ENCODE measurements at regions not wholly inside any gene's neighbourhood (a gene's known extent, or its start where the extent isn't known, plus 50 kb on each side); places are given as distances from the start of the nearest gene placed in this dataset.
A peak's percentile ranks its signal among the peaks of the same experiment; 100 is the strongest.

DNA sequence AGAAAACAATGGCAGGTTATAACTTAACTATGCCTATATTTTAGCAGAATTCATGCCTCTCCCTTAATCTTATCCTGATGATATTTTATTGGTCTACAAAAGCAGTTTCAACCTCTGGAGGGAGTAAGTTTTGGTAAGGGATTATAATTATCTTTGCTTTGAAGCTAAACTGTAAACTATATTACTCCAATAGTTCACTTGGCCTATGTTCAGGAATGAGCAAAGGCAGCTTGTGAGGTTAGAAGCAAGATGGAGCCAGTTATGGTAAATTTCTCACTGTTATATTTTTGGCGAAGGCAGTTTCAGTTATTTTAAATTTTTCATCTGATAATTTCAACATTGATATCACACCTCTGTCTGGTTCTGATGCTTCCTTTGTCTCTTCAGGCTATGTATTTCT lies 192.5 kb upstream of the RGPD4 start:
- Histone ChIP-seq H3K36me3 (ENCODE audit: control insufficient read depth, insufficient read depth, low read length) (no peaks in the 10 kb centered on the region), H3K4me3 (ENCODE audit: low read depth, low read length) (no peak overlapping the region), H3K27me3 (ENCODE audit: control insufficient read depth, insufficient read depth, low read length) (no peaks in the 10 kb centered on the region), H3K27ac (ENCODE audit: low read depth, low read length) (no peak overlapping the region), H3K9me3 (ENCODE audit: control insufficient read depth, insufficient read depth, low read length) (peaks cover under 1% of the 10 kb centered on the region), H3K4me1 (ENCODE audit: control insufficient read depth, insufficient read depth, low read length) (no peaks in the 10 kb centered on the region)
- no peak for DNase-seq (ENCODE audit: low read depth in 4 of 6, low spot score in 6 of 6)
- no CpG with 5 or more reads among the region's 1 CpG for WGBS (ENCODE audit: insufficient coverage)

DNA sequence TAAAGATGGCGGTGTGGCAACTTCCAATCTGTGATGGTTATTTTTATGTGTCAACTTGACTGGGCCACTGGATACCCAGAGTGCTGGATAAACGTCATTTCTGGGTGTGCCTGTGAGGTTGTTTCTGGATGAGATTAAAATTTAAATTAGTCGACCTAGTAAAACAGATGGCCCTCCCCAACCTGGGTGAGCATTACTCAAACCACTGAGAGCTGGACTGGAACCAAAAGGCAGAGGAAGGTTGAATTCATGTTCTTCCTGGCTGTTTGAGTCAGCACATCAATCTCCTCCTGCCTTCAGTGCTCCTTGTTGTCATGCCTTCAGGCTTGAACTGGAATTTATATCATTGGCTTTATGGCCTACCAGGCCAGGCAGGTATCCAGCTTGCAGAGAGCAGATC lies 190.8 kb upstream of the RGPD4 start:
- Histone ChIP-seq H3K27ac (ENCODE audit: low read depth, low read length) (no peak overlapping the region), H3K27me3 (ENCODE audit: control insufficient read depth, insufficient read depth, low read length) (no peaks in the 10 kb centered on the region), H3K4me3 (ENCODE audit: low read depth, low read length) (no peak overlapping the region), H3K4me1 (ENCODE audit: control insufficient read depth, insufficient read depth, low read length) (no peaks in the 10 kb centered on the region), H3K9me3 (ENCODE audit: control insufficient read depth, insufficient read depth, low read length) (no peaks in the 10 kb centered on the region), H3K36me3 (ENCODE audit: control insufficient read depth, insufficient read depth, low read length) (no peaks in the 10 kb centered on the region)
- WGBS (ENCODE audit: insufficient coverage): 50% methylated on average over 1 of the region's 3 CpGs
- no peak for DNase-seq (ENCODE audit: low read depth in 4 of 6, low spot score in 6 of 6)

DNA sequence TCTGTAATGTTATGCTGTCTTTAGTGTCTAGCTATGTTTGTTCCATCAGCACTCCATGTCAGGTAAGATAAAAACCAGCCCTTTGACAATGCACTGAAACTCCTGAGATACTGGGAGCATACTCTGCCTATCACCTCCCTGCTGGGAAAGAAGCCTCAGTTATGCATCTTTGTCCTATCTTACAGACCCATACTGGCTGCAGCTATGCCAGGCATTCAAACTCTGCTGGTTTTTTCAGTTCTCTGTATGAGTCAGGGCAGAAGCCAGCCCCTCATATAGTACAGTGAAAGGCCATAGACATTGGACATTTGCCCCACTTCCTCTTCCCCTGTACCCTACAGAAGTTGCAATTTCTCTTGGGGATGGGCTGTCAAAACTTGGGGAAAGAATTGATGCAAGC lies 181.1 kb upstream of the RGPD4 start:
- no peak overlapping the region for H3K4me3 ChIP-seq (ENCODE audit: low read depth, low read length)
- H3K27ac ChIP-seq (ENCODE audit: low read depth, low read length): no peak overlapping the region
- DNase-seq (ENCODE audit: low read depth in 4 of 6, low spot score in 6 of 6): no peak

GRCh38 chr2:107648781-107649404 lies 177.8 kb upstream of the RGPD4 start:
- Histone ChIP-seq H3K36me3 (ENCODE audit: control insufficient read depth, insufficient read depth, low read length) (no peaks in the 10 kb centered on the region), H3K27ac (ENCODE audit: low read depth, low read length) (no peak overlapping the region), H3K9me3 (ENCODE audit: control insufficient read depth, insufficient read depth, low read length) (peaks cover 6% of the 10 kb centered on the region), H3K27me3 (ENCODE audit: control insufficient read depth, insufficient read depth, low read length) (no peaks in the 10 kb centered on the region), H3K4me3 (ENCODE audit: low read depth, low read length) (no peak overlapping the region), H3K4me1 (ENCODE audit: control insufficient read depth, insufficient read depth, low read length) (no peaks in the 10 kb centered on the region)
- WGBS (ENCODE audit: insufficient coverage): 92% methylated on average over 11 of the region's 11 CpGs
- DNase-seq (ENCODE audit: low read depth in 4 of 6, low spot score in 6 of 6): no peak

More for the DNA sequence above, 181.1 kb upstream of the RGPD4 start:
- no peaks in the 10 kb centered on the region for H3K36me3 ChIP-seq (ENCODE audit: control insufficient read depth, insufficient read depth, low read length)
- no peaks in the 10 kb centered on the region for H3K27me3 ChIP-seq (ENCODE audit: control insufficient read depth, insufficient read depth, low read length)
- no peaks in the 10 kb centered on the region for H3K4me1 ChIP-seq (ENCODE audit: control insufficient read depth, insufficient read depth, low read length)
- peaks cover 6% of the 10 kb centered on the region for H3K9me3 ChIP-seq (ENCODE audit: control insufficient read depth, insufficient read depth, low read length)

DNA sequence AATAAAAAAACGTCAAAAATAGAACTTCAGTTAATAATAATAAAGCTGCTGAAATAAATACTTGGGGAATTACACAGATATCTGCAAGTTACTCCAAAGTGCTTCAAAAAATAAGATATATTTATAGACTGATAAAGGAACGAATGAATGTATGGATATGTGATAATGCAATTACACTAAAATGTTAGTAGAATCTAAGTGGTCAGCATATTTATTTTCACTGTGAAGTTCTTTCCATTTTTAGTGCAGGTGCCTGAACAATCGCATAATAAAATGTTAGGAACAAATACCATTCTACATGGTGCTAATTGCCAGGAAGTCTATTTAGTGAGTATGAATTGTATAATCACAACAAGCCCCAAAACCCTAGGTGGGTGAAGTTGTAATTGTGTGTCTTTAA lies 169.6 kb upstream of the RGPD4 start:
- Histone ChIP-seq H3K27ac (ENCODE audit: low read depth, low read length) (no peak overlapping the region), H3K4me3 (ENCODE audit: low read depth, low read length) (no peak overlapping the region), H3K27me3 (ENCODE audit: control insufficient read depth, insufficient read depth, low read length) (no peaks in the 10 kb centered on the region), H3K9me3 (ENCODE audit: control insufficient read depth, insufficient read depth, low read length) (peaks cover 2% of the 10 kb centered on the region), H3K4me1 (ENCODE audit: control insufficient read depth, insufficient read depth, low read length) (no peaks in the 10 kb centered on the region), H3K36me3 (ENCODE audit: control insufficient read depth, insufficient read depth, low read length) (no peaks in the 10 kb centered on the region)
- WGBS (ENCODE audit: insufficient coverage): no CpG with 5 or more reads among the region's 3 CpGs
- no peak for DNase-seq (ENCODE audit: low read depth in 4 of 6, low spot score in 6 of 6)

DNA sequence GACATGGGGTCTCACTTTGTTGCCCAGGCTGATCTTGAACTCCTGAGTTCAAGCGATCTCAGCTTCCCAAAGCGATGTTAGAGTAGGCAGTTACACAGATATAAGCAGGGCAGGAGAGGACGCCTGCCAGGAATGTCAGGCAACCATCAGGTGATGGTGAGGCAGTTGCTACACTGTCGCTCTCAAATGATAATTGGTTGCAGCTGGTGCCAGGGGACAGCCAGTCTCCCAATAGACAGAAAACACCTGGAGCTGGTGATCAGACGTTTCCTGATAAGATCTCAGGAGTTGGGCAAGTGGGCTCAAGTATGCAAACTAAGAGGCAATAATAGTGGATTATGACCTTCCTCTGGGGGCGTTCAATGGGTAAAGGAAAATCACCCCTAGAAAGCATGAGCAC lies 163.1 kb upstream of the RGPD4 start:
- Histone ChIP-seq H3K27ac (ENCODE audit: low read depth, low read length) (no peak overlapping the region), H3K27me3 (ENCODE audit: control insufficient read depth, insufficient read depth, low read length) (no peaks in the 10 kb centered on the region), H3K9me3 (ENCODE audit: control insufficient read depth, insufficient read depth, low read length) (peaks cover 2% of the 10 kb centered on the region), H3K4me3 (ENCODE audit: low read depth, low read length) (no peak overlapping the region), H3K36me3 (ENCODE audit: control insufficient read depth, insufficient read depth, low read length) (no peaks in the 10 kb centered on the region), H3K4me1 (ENCODE audit: control insufficient read depth, insufficient read depth, low read length) (no peaks in the 10 kb centered on the region)
- whole genome bisulfite sequencing (ENCODE audit: insufficient coverage): 77% methylated on average over 6 of the region's 6 CpGs
- no peak for DNase-seq (ENCODE audit: low read depth in 4 of 6, low spot score in 6 of 6)

GRCh38 chr2:107669335-107669734 lies 157.4 kb upstream of the RGPD4 start:
- WGBS (ENCODE audit: insufficient coverage): no CpG with 5 or more reads among the region's 4 CpGs
- no peaks in the 10 kb centered on the region for H3K36me3 ChIP-seq (ENCODE audit: control insufficient read depth, insufficient read depth, low read length)
- H3K27me3 ChIP-seq (ENCODE audit: control insufficient read depth, insufficient read depth, low read length): no peaks in the 10 kb centered on the region
- H3K4me3 ChIP-seq (ENCODE audit: low read depth, low read length): no peak overlapping the region
- peaks cover 3% of the 10 kb centered on the region for H3K9me3 ChIP-seq (ENCODE audit: control insufficient read depth, insufficient read depth, low read length)
- H3K4me1 ChIP-seq (ENCODE audit: control insufficient read depth, insufficient read depth, low read length): no peaks in the 10 kb centered on the region
- peak in 4 of 6 donors; percentile 7 to 83 (median 40) for DNase-seq (ENCODE audit: low read depth in 4 of 6, low spot score in 6 of 6)
- no peak overlapping the region for H3K27ac ChIP-seq (ENCODE audit: low read depth, low read length)

GRCh38 chr2:107681936-107682335 lies 144.8 kb upstream of the RGPD4 start:
- Histone ChIP-seq H3K36me3 (ENCODE audit: control insufficient read depth, insufficient read depth, low read length) (no peaks in the 10 kb centered on the region), H3K4me1 (ENCODE audit: control insufficient read depth, insufficient read depth, low read length) (no peaks in the 10 kb centered on the region), H3K4me3 (ENCODE audit: low read depth, low read length) (no peak overlapping the region), H3K9me3 (ENCODE audit: control insufficient read depth, insufficient read depth, low read length) (no peaks in the 10 kb centered on the region), H3K27ac (ENCODE audit: low read depth, low read length) (no peak overlapping the region), H3K27me3 (ENCODE audit: control insufficient read depth, insufficient read depth, low read length) (no peaks in the 10 kb centered on the region)
- DNase-seq (ENCODE audit: low read depth in 4 of 6, low spot score in 6 of 6): no peak
- 69% methylated on average over 5 of the region's 8 CpGs for WGBS (ENCODE audit: insufficient coverage)

- no peaks in the 10 kb centered on the region for H3K4me1 ChIP-seq (ENCODE audit: control insufficient read depth, insufficient read depth, low read length)
- H3K27me3 ChIP-seq (ENCODE audit: control insufficient read depth, insufficient read depth, low read length): no peaks in the 10 kb centered on the region
- no peak overlapping the region for H3K4me3 ChIP-seq (ENCODE audit: low read depth, low read length)
- H3K27ac ChIP-seq (ENCODE audit: low read depth, low read length): no peak overlapping the region
- DNase-seq (ENCODE audit: low read depth in 4 of 6, low spot score in 6 of 6): no peak
- H3K9me3 ChIP-seq (ENCODE audit: control insufficient read depth, insufficient read depth, low read length): no peaks in the 10 kb centered on the region
- WGBS (ENCODE audit: insufficient coverage): 100% methylated on average over 1 of the region's 4 CpGs
- no peaks in the 10 kb centered on the region for H3K36me3 ChIP-seq (ENCODE audit: control insufficient read depth, insufficient read depth, low read length)
These were observed 142.3 kb upstream of the RGPD4 start for GRCh38 chr2:107684421-107684820.

- no peak overlapping the region for H3K4me3 ChIP-seq (ENCODE audit: low read depth, low read length)
- no peak overlapping the region for H3K27ac ChIP-seq (ENCODE audit: low read depth, low read length)
- H3K4me1 ChIP-seq (ENCODE audit: control insufficient read depth, insufficient read depth, low read length): no peaks in the 10 kb centered on the region
- no peaks in the 10 kb centered on the region for H3K27me3 ChIP-seq (ENCODE audit: control insufficient read depth, insufficient read depth, low read length)
- WGBS (ENCODE audit: insufficient coverage): no CpG with 5 or more reads among the region's 3 CpGs
- peak in 1 of 6 donors; percentile 64 for DNase-seq (ENCODE audit: low read depth in 4 of 6, low spot score in 6 of 6)
- H3K36me3 ChIP-seq (ENCODE audit: control insufficient read depth, insufficient read depth, low read length): no peaks in the 10 kb centered on the region
- no peaks in the 10 kb centered on the region for H3K9me3 ChIP-seq (ENCODE audit: control insufficient read depth, insufficient read depth, low read length)
These were observed 141.2 kb upstream of the RGPD4 start for GRCh38 chr2:107685421-107685986.
